ENCODE measurements at regions not wholly inside any gene's neighbourhood (a gene's known extent, or its start where the extent isn't known, plus 50 kb on each side); places are given as distances from the start of the nearest gene placed in this dataset.

- Histone ChIP-seq H3K27me3 (replicated peaks) (no peaks in the 10 kb centered on the region), H3K36me3 (replicated peaks) (no peaks in the 10 kb centered on the region), H3K4me3 (ENCODE audit: low read depth, low read length) (no peak overlapping the region), H3K27ac (no peak overlapping the region)
- no peak for TF ChIP-seq CTCF (IDR thresholded peaks at IDR 0.05; ENCODE audit: low read depth, low read length, missing control alignments)
- in situ Hi-C loops (cut with HindIII; ENCODE audit: low pct_ligation_motif_present, low sequenced_read_pairs): no loop called here
- no peak for DNase-seq
Measured at GRCh38 chr16:60458255-60458654, 1578.0 kb downstream of the CDH8 start.

GRCh38 chr16:60452646-60453045, 1583.6 kb downstream of the CDH8 start:
- in situ Hi-C loops (cut with HindIII; ENCODE audit: low pct_ligation_motif_present, low sequenced_read_pairs): no loop called here
- Histone ChIP-seq H3K36me3 (replicated peaks) (no peaks in the 10 kb centered on the region), H3K27me3 (replicated peaks) (no peaks in the 10 kb centered on the region), H3K4me3 (ENCODE audit: low read depth, low read length) (no peak overlapping the region), H3K27ac (no peak overlapping the region)
- DNase-seq: no peak
- no peak for TF ChIP-seq CTCF (IDR thresholded peaks at IDR 0.05; ENCODE audit: low read depth, low read length, missing control alignments)

- no peaks in the 10 kb centered on the region for H3K36me3 ChIP-seq (replicated peaks)
- no peak for TF ChIP-seq CTCF (IDR thresholded peaks at IDR 0.05; ENCODE audit: low read depth, low read length, missing control alignments)
- no peak for DNase-seq
- no peak overlapping the region for H3K4me3 ChIP-seq (ENCODE audit: low read depth, low read length)
- in situ Hi-C loops (cut with HindIII; ENCODE audit: low pct_ligation_motif_present, low sequenced_read_pairs): no loop called here
- no peaks in the 10 kb centered on the region for H3K27me3 ChIP-seq (replicated peaks)
- H3K27ac ChIP-seq: no peak overlapping the region
Measured at GRCh38 chr16:60438894-60439293, 1597.3 kb downstream of the CDH8 start.

GRCh38 chr16:60432472-60432871, 1603.8 kb downstream of the CDH8 start:
- Histone ChIP-seq H3K4me3 (ENCODE audit: low read depth, low read length) (no peak overlapping the region), H3K27ac (no peak overlapping the region), H3K27me3 (replicated peaks) (no peaks in the 10 kb centered on the region), H3K36me3 (replicated peaks) (no peaks in the 10 kb centered on the region)
- in situ Hi-C loops (cut with HindIII; ENCODE audit: low pct_ligation_motif_present, low sequenced_read_pairs): no loop called here
- DNase-seq: no peak
- no peak for TF ChIP-seq CTCF (IDR thresholded peaks at IDR 0.05; ENCODE audit: low read depth, low read length, missing control alignments)

GRCh38 chr16:60419859-60420258, 1616.4 kb downstream of the CDH8 start:
- in situ Hi-C loops (cut with HindIII; ENCODE audit: low pct_ligation_motif_present, low sequenced_read_pairs): no loop called here
- no peaks in the 10 kb centered on the region for H3K36me3 ChIP-seq (replicated peaks)

More at GRCh38 chr16:60419859-60420258, 1616.4 kb downstream of the CDH8 start:
- no peak overlapping the region for H3K4me3 ChIP-seq (ENCODE audit: low read depth, low read length)
- no peaks in the 10 kb centered on the region for H3K27me3 ChIP-seq (replicated peaks)
- DNase-seq: no peak
- no peak for TF ChIP-seq CTCF (IDR thresholded peaks at IDR 0.05; ENCODE audit: low read depth, low read length, missing control alignments)
- H3K27ac ChIP-seq: no peak overlapping the region
